A549 (cell line): ENCODE measurements at regions not wholly inside any gene's neighbourhood (a gene's known extent, or its start where the extent isn't known, plus 50 kb on each side); places are given as distances from the start of the nearest gene placed in this dataset.

Source experiments
- BHLHE40 ChIP-seq: IDR thresholded peaks from 2 replicates; pipeline ENCODE4 v1.6.1; 2012; ENCODE audit warnings: low read depth, low read length, inconsistent platforms
- CBX8 ChIP-seq: fragments of 200-600 bp; sonication (generic); IDR thresholded peaks from 2 replicates; pipeline ENCODE4 v1.6.1; 2016
- CHD4 ChIP-seq: fragments of 200-600 bp; sonication (generic); IDR thresholded peaks from 2 replicates; pipeline ENCODE4 v1.6.1; 2016; ENCODE audit warnings: antibody characterized with exemption, mild to moderate bottlenecking, borderline replicate concordance
- CTCF ChIP-seq: fragments of >200 bp; sonication (Bioruptor Twin); formaldehyde crosslinking; IDR thresholded peaks from 3 replicates; pipeline ENCODE4 v1.5.1; 2016
- E2F6 ChIP-seq: IDR thresholded peaks from 2 replicates; pipeline ENCODE4 v1.6.1; 2012; ENCODE audit warnings: low read depth, borderline replicate concordance
- EP300 ChIP-seq, 2 experiments: fragments of >200 bp; sonication (Bioruptor Twin); formaldehyde crosslinking; IDR thresholded peaks; 2 replicates in 1 of 2; 3 replicates in 1 of 2; pipeline ENCODE4 v1.6.1; 2016 to 2017
- JUN ChIP-seq, 2 experiments: fragments of >200 bp; sonication (Bioruptor Twin); formaldehyde crosslinking; IDR thresholded peaks; 2 replicates in 1 of 2; 3 replicates in 1 of 2; pipeline ENCODE4 v1.6.1; 2016 to 2017
- MAX ChIP-seq: IDR thresholded peaks from 2 replicates; pipeline ENCODE4 v1.6.1; 2012
- PBX3 ChIP-seq: IDR thresholded peaks from 2 replicates; pipeline ENCODE4 v1.6.1; 2012
- POLR2A ChIP-seq: IDR thresholded peaks from 2 replicates; pipeline ENCODE4 v1.6.1; 2012; ENCODE audit warnings: mild to moderate bottlenecking, low read length
- POLR2AphosphoS2 ChIP-seq: conservative IDR thresholded peaks from 2 replicates; pipeline ENCODE4 v1.6.1; 2012; ENCODE audit warnings: low read length, improper control_type of control experiment, inconsistent platforms
- RAD21 ChIP-seq, 2 experiments: fragments of >200 bp in 1 of 2; sonication (Bioruptor Twin) in 1 of 2; formaldehyde crosslinking in 1 of 2; IDR thresholded peaks in 1 of 2; conservative IDR thresholded peaks in 1 of 2; 2 replicates in 1 of 2; 3 replicates in 1 of 2; pipeline ENCODE4 v1.6.1; 2012 to 2018; ENCODE audit warnings: inconsistent platforms in 1 of 2
- REST ChIP-seq: fragments of 200-600 bp; sonication (generic); IDR thresholded peaks from 2 replicates; pipeline ENCODE4 v1.6.1; 2016; ENCODE audit warnings: antibody characterized with exemption, mild to moderate bottlenecking, moderate library complexity
- RFX5 ChIP-seq: fragments of 450-650 bp; IDR thresholded peaks from 2 replicates; pipeline ENCODE4 v1.7.1; 2014; ENCODE audit warnings: antibody characterized with exemption, mild to moderate bottlenecking, moderate library complexity

- TF ChIP-seq RAD21 (conservative IDR thresholded peaks at IDR 0.05 in 1 of 2, IDR thresholded peaks at IDR 0.05 in 1 of 2) (no peak), CTCF (no peak), MAX (no peak), EP300 (IDR thresholded peaks at IDR 0.05) (no peak), CBX8 (no peak), E2F6 (no peak), JUN (IDR thresholded peaks at IDR 0.05) (no peak), REST (no peak), POLR2A (no peak), RFX5 (no peak), PBX3 (no peak), BHLHE40 (no peak), POLR2AphosphoS2 (no peak), CHD4 (no peak)
Observed at GRCh38 chr2:2799151-2799697, 468.1 kb upstream of the MYT1L start.
